ENCODE measurements at regions not wholly inside any gene's neighbourhood (a gene's known extent, or its start where the extent isn't known, plus 50 kb on each side); places are given as distances from the start of the nearest gene placed in this dataset.

DNA sequence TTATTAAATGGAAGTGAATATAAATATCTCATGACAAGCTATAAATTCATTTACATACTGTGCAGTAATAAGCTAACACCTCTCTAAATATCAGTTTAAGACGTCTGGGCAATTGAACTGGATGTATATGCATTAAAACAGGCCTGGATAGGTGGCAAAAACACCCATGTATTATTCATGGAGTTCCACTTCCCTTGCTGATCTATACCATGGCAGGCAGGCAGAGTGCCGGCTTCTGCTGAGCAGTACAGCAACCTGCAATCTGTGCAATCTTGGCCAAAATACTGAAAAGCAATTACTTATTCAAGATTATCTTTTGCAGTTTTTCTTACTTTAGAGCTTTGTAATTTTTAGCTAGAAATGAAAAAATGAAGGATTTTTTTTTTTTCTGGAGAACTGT, 112.1 kb upstream of the PIEZO2 start:
- Mint-ChIP-seq H3K36me3 (no peaks in the 10 kb centered on the region), H3K4me1 (peaks cover 45% of the 10 kb centered on the region), H3K27ac (no peak overlapping the region), H3K27me3 (ENCODE audit: insufficient read depth, low read depth) (peaks cover 6% of the 10 kb centered on the region), H3K9me3 (peaks cover 20% of the 10 kb centered on the region), H3K4me3 (no peak overlapping the region)
- H3K4me3 ChIP-seq: no peak overlapping the region
- H3K27ac ChIP-seq: peak overlapping the region; percentile 79
- no peaks in the 10 kb centered on the region for H3K79me2 ChIP-seq (ENCODE audit: low read depth)
- no peak overlapping the region for H2AFZ ChIP-seq (replicated peaks)
- no peaks in the 10 kb centered on the region for H3K27me3 ChIP-seq
- H3K4me1 ChIP-seq: peaks cover 35% of the 10 kb centered on the region
- no peak for DNase-seq (ENCODE audit: low spot score)
- H3K9ac ChIP-seq: no peak overlapping the region
- H4K20me1 ChIP-seq (ENCODE audit: low read depth): no peaks in the 10 kb centered on the region
- H3K9me3 ChIP-seq (ENCODE audit: low read depth): peaks cover 8% of the 10 kb centered on the region
- H3K36me3 ChIP-seq: no peaks in the 10 kb centered on the region
- peak overlapping the region; percentile 67 for H3K4me2 ChIP-seq
- H3F3A ChIP-seq (ENCODE audit: low read depth): peaks cover 26% of the 10 kb centered on the region
- peak; percentile 26 for TF ChIP-seq EZH2phosphoT487 (IDR thresholded peaks at IDR 0.05)
- TF ChIP-seq, protein P1, sequence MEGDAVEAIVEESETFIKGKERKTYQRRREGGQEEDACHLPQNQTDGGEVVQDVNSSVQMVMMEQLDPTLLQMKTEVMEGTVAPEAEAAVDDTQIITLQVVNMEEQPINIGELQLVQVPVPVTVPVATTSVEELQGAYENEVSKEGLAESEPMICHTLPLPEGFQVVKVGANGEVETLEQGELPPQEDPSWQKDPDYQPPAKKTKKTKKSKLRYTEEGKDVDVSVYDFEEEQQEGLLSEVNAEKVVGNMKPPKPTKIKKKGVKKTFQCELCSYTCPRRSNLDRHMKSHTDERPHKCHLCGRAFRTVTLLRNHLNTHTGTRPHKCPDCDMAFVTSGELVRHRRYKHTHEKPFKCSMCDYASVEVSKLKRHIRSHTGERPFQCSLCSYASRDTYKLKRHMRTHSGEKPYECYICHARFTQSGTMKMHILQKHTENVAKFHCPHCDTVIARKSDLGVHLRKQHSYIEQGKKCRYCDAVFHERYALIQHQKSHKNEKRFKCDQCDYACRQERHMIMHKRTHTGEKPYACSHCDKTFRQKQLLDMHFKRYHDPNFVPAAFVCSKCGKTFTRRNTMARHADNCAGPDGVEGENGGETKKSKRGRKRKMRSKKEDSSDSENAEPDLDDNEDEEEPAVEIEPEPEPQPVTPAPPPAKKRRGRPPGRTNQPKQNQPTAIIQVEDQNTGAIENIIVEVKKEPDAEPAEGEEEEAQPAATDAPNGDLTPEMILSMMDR (IDR thresholded peaks at IDR 0.05): no peak

DNA sequence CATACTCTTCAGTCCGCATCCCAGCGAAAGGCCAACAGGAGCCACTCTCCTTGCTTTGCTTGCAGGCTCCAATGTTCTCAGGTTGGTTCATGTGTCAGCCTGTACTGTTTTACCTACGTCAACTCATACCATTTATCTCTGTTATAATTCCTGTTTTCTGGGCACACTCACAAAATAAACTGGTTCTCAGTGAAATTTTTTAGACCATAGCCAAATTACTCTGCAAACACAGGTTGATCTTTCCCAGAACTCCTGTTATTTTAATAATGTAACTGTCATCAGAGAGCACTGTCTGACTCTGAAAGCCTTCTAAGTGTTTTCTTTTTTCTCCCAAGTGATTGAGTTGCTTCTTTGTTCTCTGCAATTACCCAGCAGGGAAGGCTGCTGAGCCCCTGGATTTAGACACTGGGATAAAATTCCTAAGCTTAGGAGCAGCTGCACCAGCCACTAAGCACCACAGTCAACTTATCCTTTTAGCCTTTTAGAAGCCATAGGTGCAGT, 111.6 kb upstream of the PIEZO2 start:
- TF ChIP-seq, protein P1 (IDR thresholded peaks at IDR 0.05): no peak
- TF ChIP-seq EZH2 (IDR thresholded peaks at IDR 0.05) (no peak), EZH2phosphoT487 (IDR thresholded peaks at IDR 0.05) (peak; percentile 79)
- Histone ChIP-seq H4K20me1 (ENCODE audit: low read depth) (no peaks in the 10 kb centered on the region), H3K9ac (no peak overlapping the region), H3K27ac (peak overlapping the region; percentile 79), H3F3A (ENCODE audit: low read depth) (peaks cover 26% of the 10 kb centered on the region), H3K9me3 (ENCODE audit: low read depth) (peaks cover 8% of the 10 kb centered on the region), H3K79me2 (ENCODE audit: low read depth) (no peaks in the 10 kb centered on the region), H3K36me3 (no peaks in the 10 kb centered on the region), H3K4me1 (peaks cover 35% of the 10 kb centered on the region), H3K27me3 (no peaks in the 10 kb centered on the region), H3K4me2 (peak overlapping the region; percentile 67), H3K4me3 (peak overlapping the region; percentile 28), H2AFZ (replicated peaks) (no peak overlapping the region)
- Mint-ChIP-seq H3K9me3 (peaks cover 20% of the 10 kb centered on the region), H3K4me3 (peak overlapping the region; percentile 15), H3K4me1 (peaks cover 46% of the 10 kb centered on the region), H3K36me3 (no peaks in the 10 kb centered on the region), H3K27ac (peak overlapping the region; percentile 42), H3K27me3 (ENCODE audit: insufficient read depth, low read depth) (peaks cover 6% of the 10 kb centered on the region)
- peak; percentile 88 for DNase-seq (ENCODE audit: low spot score)

DNA sequence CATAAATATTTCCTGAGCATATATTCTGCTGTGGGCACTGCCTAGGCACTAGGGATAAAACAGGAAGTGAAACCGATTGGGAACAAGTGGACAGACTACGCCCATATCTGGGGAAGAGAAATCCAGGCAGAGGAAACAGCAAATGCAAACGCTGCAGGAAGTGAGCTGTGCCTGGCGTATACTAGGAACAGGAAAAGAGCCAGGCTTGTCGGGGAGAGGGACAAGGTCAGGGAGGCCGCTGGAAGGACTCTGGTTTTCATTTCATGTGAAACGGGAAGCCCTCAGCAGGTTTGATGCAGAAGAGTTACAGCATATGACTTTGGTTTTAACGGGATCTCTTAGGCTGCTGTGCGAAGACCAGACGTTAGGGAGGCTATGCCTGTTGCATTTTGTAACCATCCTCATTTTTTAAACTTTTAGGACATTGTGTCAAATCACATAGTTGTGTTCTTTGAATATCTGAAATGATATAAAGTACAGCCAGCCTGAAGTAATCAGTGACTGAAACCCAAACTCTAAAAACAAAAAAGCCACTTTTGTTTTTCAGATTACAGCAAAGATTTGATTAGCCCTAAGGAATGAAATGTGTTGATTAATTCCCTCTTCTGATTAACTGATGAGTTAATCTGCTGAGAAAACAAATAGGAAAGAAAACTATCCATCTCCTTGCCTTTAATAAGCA, 110.2 kb upstream of the PIEZO2 start:
- H2AFZ ChIP-seq (replicated peaks): no peak overlapping the region
- H3K27ac ChIP-seq: no peak overlapping the region
- no peaks in the 10 kb centered on the region for H3K27me3 ChIP-seq
- H3K4me1 Mint-ChIP-seq: peaks cover 48% of the 10 kb centered on the region
- H3K9ac ChIP-seq: no peak overlapping the region
- peaks cover 26% of the 10 kb centered on the region for H3F3A ChIP-seq (ENCODE audit: low read depth)
- peaks cover 8% of the 10 kb centered on the region for H3K9me3 ChIP-seq (ENCODE audit: low read depth)
- H3K36me3 Mint-ChIP-seq: no peaks in the 10 kb centered on the region
- peak; percentile 4 for DNase-seq (ENCODE audit: low spot score)
- H3K4me3 ChIP-seq: no peak overlapping the region
- peaks cover 6% of the 10 kb centered on the region for H3K27me3 Mint-ChIP-seq (ENCODE audit: insufficient read depth, low read depth)
- peaks cover 14% of the 10 kb centered on the region for H3K9me3 Mint-ChIP-seq
- H3K4me3 Mint-ChIP-seq: peak overlapping the region; percentile 4
- peak overlapping the region; percentile 75 for H3K27ac Mint-ChIP-seq
- H3K36me3 ChIP-seq: no peaks in the 10 kb centered on the region
- no peak for TF ChIP-seq EZH2 (IDR thresholded peaks at IDR 0.05)
- TF ChIP-seq, protein P1 (IDR thresholded peaks at IDR 0.05): no peak
- peaks cover 40% of the 10 kb centered on the region for H3K4me1 ChIP-seq
- no peaks in the 10 kb centered on the region for H4K20me1 ChIP-seq (ENCODE audit: low read depth)
- H3K4me2 ChIP-seq: no peak overlapping the region
- H3K79me2 ChIP-seq (ENCODE audit: low read depth): no peaks in the 10 kb centered on the region
